ENCODE measurements at regions not wholly inside any gene's neighbourhood (a gene's known extent, or its start where the extent isn't known, plus 50 kb on each side); places are given as distances from the start of the nearest gene placed in this dataset.

GRCh38 chr11:45459491-45459890, 173.3 kb upstream of the SYT13 start:
- TF ChIP-seq, protein P1, sequence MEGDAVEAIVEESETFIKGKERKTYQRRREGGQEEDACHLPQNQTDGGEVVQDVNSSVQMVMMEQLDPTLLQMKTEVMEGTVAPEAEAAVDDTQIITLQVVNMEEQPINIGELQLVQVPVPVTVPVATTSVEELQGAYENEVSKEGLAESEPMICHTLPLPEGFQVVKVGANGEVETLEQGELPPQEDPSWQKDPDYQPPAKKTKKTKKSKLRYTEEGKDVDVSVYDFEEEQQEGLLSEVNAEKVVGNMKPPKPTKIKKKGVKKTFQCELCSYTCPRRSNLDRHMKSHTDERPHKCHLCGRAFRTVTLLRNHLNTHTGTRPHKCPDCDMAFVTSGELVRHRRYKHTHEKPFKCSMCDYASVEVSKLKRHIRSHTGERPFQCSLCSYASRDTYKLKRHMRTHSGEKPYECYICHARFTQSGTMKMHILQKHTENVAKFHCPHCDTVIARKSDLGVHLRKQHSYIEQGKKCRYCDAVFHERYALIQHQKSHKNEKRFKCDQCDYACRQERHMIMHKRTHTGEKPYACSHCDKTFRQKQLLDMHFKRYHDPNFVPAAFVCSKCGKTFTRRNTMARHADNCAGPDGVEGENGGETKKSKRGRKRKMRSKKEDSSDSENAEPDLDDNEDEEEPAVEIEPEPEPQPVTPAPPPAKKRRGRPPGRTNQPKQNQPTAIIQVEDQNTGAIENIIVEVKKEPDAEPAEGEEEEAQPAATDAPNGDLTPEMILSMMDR (IDR thresholded peaks at IDR 0.05 in 4 of 5, conservative IDR thresholded peaks at IDR 0.05 in 1 of 5) = no peak
- TF ChIP-seq POLR2A (IDR thresholded peaks at IDR 0.05) = no peak
